SK-N-SH (cell line): ENCODE measurements at regions not wholly inside any gene's neighbourhood (a gene's known extent, or its start where the extent isn't known, plus 50 kb on each side); places are given as distances from the start of the nearest gene placed in this dataset.

Experiments
- CTCF ChIA-PET: fragments of 300-600, 350-600 bp; formaldehyde crosslinking; extraction: SDS; loops from one replicate; lab custom pipeline; 2021; lab: Yijun Ruan, JAX
- POLR2A ChIA-PET: fragments of 350-600 bp; sonication (Branson Sonifier 250); formaldehyde crosslinking; extraction: SDS; loops from one replicate; lab custom pipeline; 2020; ENCODE audit warnings: antibody characterized with exemption, inconsistent platforms; lab: Yijun Ruan, JAX
- DNase-seq: peaks from one replicate; pipeline ENCODE4 v3.0.0; 2012
- H2AFZ ChIP-seq: fragments of 200-600 bp; sonication (generic); 2 replicates; pipeline ENCODE4 v1.8.1; 2016; ENCODE audit warnings: antibody characterized with exemption, mild to moderate bottlenecking, low read depth
- H3F3A ChIP-seq: fragments of 200-600 bp; sonication (generic); replicated peaks from 2 replicates; pipeline ENCODE3; 2016; ENCODE audit warnings: antibody characterized with exemption, mild to moderate bottlenecking; ENCODE audit not compliant: insufficient read depth
- H3K27ac ChIP-seq, 2 experiments: fragments of 200-500 bp in 1 of 2; fragments of 200-600 bp in 1 of 2; sonication (Bioruptor generic) in 1 of 2; sonication (generic), shearing (Covaris generic) in 1 of 2; 2 replicates each; pipeline versions ENCODE4 v1.5.1 to v1.6.1; 2014 to 2016; ENCODE audit warnings: low read depth in 2 of 2, inconsistent platforms in 1 of 2, low read length in 1 of 2, mild to moderate bottlenecking in 1 of 2, mixed read lengths in 1 of 2
- H3K27me3 ChIP-seq: fragments of 200-600 bp; sonication (generic), shearing (Covaris generic); 2 replicates; pipeline ENCODE4 v1.6.1; 2016; ENCODE audit warnings: mixed run types; ENCODE audit not compliant: insufficient read depth
- H3K36me3 ChIP-seq, 2 experiments: fragments of 200-500 bp in 1 of 2; fragments of 200-600 bp in 1 of 2; sonication (Bioruptor generic) in 1 of 2; sonication (generic) in 1 of 2; replicated peaks in 1 of 2; 2 replicates each; pipeline versions ENCODE3 to v1.5.1; 2014 to 2016; ENCODE audit warnings: low read length in 1 of 2, mild to moderate bottlenecking in 1 of 2; ENCODE audit not compliant: insufficient read depth in 2 of 2, control insufficient read depth in 1 of 2
- H3K4me1 ChIP-seq, 2 experiments: fragments of 200-500 bp in 1 of 2; fragments of 200-600 bp in 1 of 2; sonication (Bioruptor generic) in 1 of 2; sonication (generic), shearing (Covaris generic) in 1 of 2; 2 replicates each; pipeline versions ENCODE4 v1.5.1 to v1.6.1; 2014 to 2016; ENCODE audit warnings: low read depth in 1 of 2, low read length in 1 of 2, mixed run types in 1 of 2; ENCODE audit not compliant: insufficient read depth in 2 of 2, control insufficient read depth in 1 of 2
- H3K4me2 ChIP-seq: fragments of 200-600 bp; sonication (generic), shearing (Covaris generic); 2 replicates; pipeline ENCODE4 v1.6.1; 2017; ENCODE audit warnings: mixed run types
- H3K4me3 ChIP-seq, 2 experiments: fragments of 200-500 bp in 1 of 2; fragments of 200-600 bp in 1 of 2; sonication (Bioruptor generic) in 1 of 2; sonication (generic), shearing (Covaris generic) in 1 of 2; 2 replicates each; pipeline versions ENCODE4 v1.5.1 to v1.8.1; 2014 to 2016; ENCODE audit warnings: low read depth in 2 of 2, inconsistent platforms in 1 of 2, low read length in 1 of 2, mild to moderate bottlenecking in 1 of 2, mixed read lengths in 1 of 2, moderate library complexity in 1 of 2
- H3K79me2 ChIP-seq: fragments of 200-600 bp; sonication (generic); 2 replicates; pipeline ENCODE4 v1.8.1; 2017; ENCODE audit warnings: mild to moderate bottlenecking; ENCODE audit not compliant: insufficient read depth
- H3K9ac ChIP-seq: fragments of 200-600 bp; sonication (generic); 2 replicates; pipeline ENCODE4 v1.6.1; 2017; ENCODE audit warnings: mixed run types
- H3K9me2 ChIP-seq: fragments of 200-600 bp; sonication (generic); 2 replicates; pipeline ENCODE4 v1.6.1; 2017; ENCODE audit warnings: mixed run types
- H3K9me3 ChIP-seq: fragments of 200-600 bp; sonication (generic); 2 replicates; pipeline ENCODE4 v1.6.1; 2017; ENCODE audit warnings: mixed run types, mild to moderate bottlenecking, moderate library complexity
- H4K20me1 ChIP-seq: fragments of 200-600 bp; sonication (generic); 2 replicates; pipeline ENCODE4 v1.6.1; 2017; ENCODE audit warnings: mild to moderate bottlenecking, mixed run types; ENCODE audit not compliant: insufficient read depth
- EP300 ChIP-seq, 2 experiments: IDR thresholded peaks; 2 replicates each; pipeline versions ENCODE4 v1.4.0 to v1.6.1; 2012; ENCODE audit warnings: borderline replicate concordance in 1 of 2, low read depth in 1 of 2, low read length in 1 of 2
- FOXM1 ChIP-seq: IDR thresholded peaks from 2 replicates; pipeline ENCODE4 v1.4.0; 2012; ENCODE audit warnings: low read depth, mild to moderate bottlenecking
- JUND ChIP-seq: IDR thresholded peaks from 2 replicates; pipeline ENCODE4 v1.4.0; 2012
- NFIC ChIP-seq: IDR thresholded peaks from 2 replicates; pipeline ENCODE4 v1.4.0; 2012; ENCODE audit warnings: borderline replicate concordance
- RAD21 ChIP-seq: IDR thresholded peaks from 2 replicates; pipeline ENCODE4 v1.6.1; 2012; ENCODE audit warnings: mild to moderate bottlenecking, low read length
- RCOR1 ChIP-seq: fragments of 150-350 bp; IDR thresholded peaks from 2 replicates; pipeline ENCODE4 v1.6.1; 2017; ENCODE audit warnings: antibody characterized with exemption, low read length
- RFX5 ChIP-seq: IDR thresholded peaks from 2 replicates; pipeline ENCODE4 v1.6.1; 2012; ENCODE audit warnings: mild to moderate bottlenecking, improper control_type of control experiment, low read length
- SIN3A ChIP-seq: IDR thresholded peaks from 2 replicates; pipeline ENCODE4 v1.6.1; 2012; ENCODE audit warnings: low read depth, mild to moderate bottlenecking, low read length, moderate library complexity, borderline replicate concordance
- SMC3 ChIP-seq: IDR thresholded peaks from 2 replicates; pipeline ENCODE4 v1.6.1; 2012; ENCODE audit warnings: low read depth, low read length, improper control_type of control experiment
- TAF1 ChIP-seq: IDR thresholded peaks from 2 replicates; pipeline ENCODE4 v1.6.1; 2012; ENCODE audit warnings: low read depth, mild to moderate bottlenecking, low read length, moderate library complexity, borderline replicate concordance
- YY1 ChIP-seq: IDR thresholded peaks from 2 replicates; pipeline ENCODE4 v1.4.0; 2012; ENCODE audit warnings: low read depth, mild to moderate bottlenecking
- WGBS: methylation state at CpG from one replicate; pipeline ENCODE4 v1.1.6; 2017; ENCODE audit warnings: low lambda C conversion rate; 5-methylcytosine and 5-hydroxymethylcytosine counted together
- TF ChIP-seq, protein P1 (sequence below): IDR thresholded peaks from 2 replicates; pipeline ENCODE4 v1.4.0; 2012; ENCODE audit warnings: low read depth, borderline replicate concordance
- TF ChIP-seq, protein P2 (sequence below): fragments of 150-350 bp; IDR thresholded peaks from 2 replicates; pipeline ENCODE4 v1.6.1; 2016; ENCODE audit warnings: mild to moderate bottlenecking, low read depth, low read length
- TF ChIP-seq, protein P3 (sequence below): fragments of 150-350 bp; IDR thresholded peaks from 2 replicates; pipeline ENCODE4 v1.6.1; 2017; ENCODE audit warnings: antibody characterized with exemption, low read length, low read depth, borderline replicate concordance
- TF ChIP-seq, protein P4 (sequence below): IDR thresholded peaks from 2 replicates; pipeline ENCODE4 v1.4.0; 2012; ENCODE audit warnings: low read depth, borderline replicate concordance

DNA sequence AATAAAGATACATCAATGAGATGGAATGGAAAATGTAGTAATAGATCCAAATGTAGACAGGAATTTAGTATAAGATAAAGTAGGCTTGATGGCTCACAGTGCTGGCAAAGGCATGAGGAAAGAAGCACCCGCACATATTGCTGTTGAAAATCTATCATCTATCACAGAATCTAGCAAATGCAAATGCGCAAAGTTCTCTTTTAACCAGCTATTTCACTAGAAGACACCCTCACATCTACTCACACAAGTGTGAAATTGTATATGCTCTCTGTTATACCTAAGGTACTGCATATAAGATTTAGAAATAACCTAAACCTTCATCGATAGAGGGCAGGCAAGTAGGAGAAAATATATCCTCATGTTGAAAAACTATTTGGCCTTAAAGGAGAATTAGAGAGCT lies 756.7 kb upstream of the SEMA6D start:
- Histone ChIP-seq H3K79me2 (no peaks in the 10 kb centered on the region), H4K20me1 (no peaks in the 10 kb centered on the region)
- no peak for DNase-seq
- TF ChIP-seq FOXM1 = no peak
- no peak for TF ChIP-seq YY1
- no peak for TF ChIP-seq SIN3A
- TF ChIP-seq, protein P1, sequence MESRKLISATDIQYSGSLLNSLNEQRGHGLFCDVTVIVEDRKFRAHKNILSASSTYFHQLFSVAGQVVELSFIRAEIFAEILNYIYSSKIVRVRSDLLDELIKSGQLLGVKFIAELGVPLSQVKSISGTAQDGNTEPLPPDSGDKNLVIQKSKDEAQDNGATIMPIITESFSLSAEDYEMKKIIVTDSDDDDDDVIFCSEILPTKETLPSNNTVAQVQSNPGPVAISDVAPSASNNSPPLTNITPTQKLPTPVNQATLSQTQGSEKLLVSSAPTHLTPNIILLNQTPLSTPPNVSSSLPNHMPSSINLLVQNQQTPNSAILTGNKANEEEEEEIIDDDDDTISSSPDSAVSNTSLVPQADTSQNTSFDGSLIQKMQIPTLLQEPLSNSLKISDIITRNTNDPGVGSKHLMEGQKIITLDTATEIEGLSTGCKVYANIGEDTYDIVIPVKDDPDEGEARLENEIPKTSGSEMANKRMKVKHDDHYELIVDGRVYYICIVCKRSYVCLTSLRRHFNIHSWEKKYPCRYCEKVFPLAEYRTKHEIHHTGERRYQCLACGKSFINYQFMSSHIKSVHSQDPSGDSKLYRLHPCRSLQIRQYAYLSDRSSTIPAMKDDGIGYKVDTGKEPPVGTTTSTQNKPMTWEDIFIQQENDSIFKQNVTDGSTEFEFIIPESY = no peak
- TF ChIP-seq, protein P2, sequence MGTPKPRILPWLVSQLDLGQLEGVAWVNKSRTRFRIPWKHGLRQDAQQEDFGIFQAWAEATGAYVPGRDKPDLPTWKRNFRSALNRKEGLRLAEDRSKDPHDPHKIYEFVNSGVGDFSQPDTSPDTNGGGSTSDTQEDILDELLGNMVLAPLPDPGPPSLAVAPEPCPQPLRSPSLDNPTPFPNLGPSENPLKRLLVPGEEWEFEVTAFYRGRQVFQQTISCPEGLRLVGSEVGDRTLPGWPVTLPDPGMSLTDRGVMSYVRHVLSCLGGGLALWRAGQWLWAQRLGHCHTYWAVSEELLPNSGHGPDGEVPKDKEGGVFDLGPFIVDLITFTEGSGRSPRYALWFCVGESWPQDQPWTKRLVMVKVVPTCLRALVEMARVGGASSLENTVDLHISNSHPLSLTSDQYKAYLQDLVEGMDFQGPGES = no peak
- no peak for TF ChIP-seq NFIC
- no peak for TF ChIP-seq RCOR1
- TF ChIP-seq, protein P3, sequence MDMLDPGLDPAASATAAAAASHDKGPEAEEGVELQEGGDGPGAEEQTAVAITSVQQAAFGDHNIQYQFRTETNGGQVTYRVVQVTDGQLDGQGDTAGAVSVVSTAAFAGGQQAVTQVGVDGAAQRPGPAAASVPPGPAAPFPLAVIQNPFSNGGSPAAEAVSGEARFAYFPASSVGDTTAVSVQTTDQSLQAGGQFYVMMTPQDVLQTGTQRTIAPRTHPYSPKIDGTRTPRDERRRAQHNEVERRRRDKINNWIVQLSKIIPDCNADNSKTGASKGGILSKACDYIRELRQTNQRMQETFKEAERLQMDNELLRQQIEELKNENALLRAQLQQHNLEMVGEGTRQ = no peak
- TF ChIP-seq EP300 (IDR thresholded peaks at IDR 0.05; ENCODE audit: borderline replicate concordance in 1 of 2, low read depth in 1 of 2, low read length in 1 of 2) = no peak
- TF ChIP-seq, protein P4, sequence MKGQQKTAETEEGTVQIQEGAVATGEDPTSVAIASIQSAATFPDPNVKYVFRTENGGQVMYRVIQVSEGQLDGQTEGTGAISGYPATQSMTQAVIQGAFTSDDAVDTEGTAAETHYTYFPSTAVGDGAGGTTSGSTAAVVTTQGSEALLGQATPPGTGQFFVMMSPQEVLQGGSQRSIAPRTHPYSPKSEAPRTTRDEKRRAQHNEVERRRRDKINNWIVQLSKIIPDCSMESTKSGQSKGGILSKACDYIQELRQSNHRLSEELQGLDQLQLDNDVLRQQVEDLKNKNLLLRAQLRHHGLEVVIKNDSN = no peak
- TF ChIP-seq SMC3 = no peak
- no peak for TF ChIP-seq TAF1
- no peak for TF ChIP-seq JUND
- no peak for TF ChIP-seq RAD21
- no peak for TF ChIP-seq RFX5
- TF ChIP-seq, all 33 proteins: peak for 0
- no peak overlapping the region for H2AFZ ChIP-seq
- no peaks in the 10 kb centered on the region for H3K36me3 ChIP-seq
- 47% methylated on average over 3 of the region's 3 CpGs for WGBS
- H3K4me3 ChIP-seq = no peak overlapping the region
- no peak overlapping the region for H3K4me2 ChIP-seq
- no peak overlapping the region for H3K9ac ChIP-seq
- ChIA-PET POLR2A (no interaction called here), CTCF (interaction anchor here (0.7 kb wide), 1 partner anchor 1247 kb away, joined by 3 read pairs; no protein-coding TSS in a partner anchor)
- no peak overlapping the region for H3K27ac ChIP-seq
- H3K27me3 ChIP-seq = no peaks in the 10 kb centered on the region
- no peaks in the 10 kb centered on the region for H3K9me3 ChIP-seq
- H3F3A ChIP-seq = no peaks in the 10 kb centered on the region
- H3K4me1 ChIP-seq = no peaks in the 10 kb centered on the region; a peak in 1 of 4 replicates
- no peaks in the 10 kb centered on the region for H3K9me2 ChIP-seq
